ENCODE measurements at regions not wholly inside any gene's neighbourhood (a gene's known extent, or its start where the extent isn't known, plus 50 kb on each side); places are given as distances from the start of the nearest gene placed in this dataset.
A peak's percentile ranks its signal among the peaks of the same experiment; 100 is the strongest.

DNA sequence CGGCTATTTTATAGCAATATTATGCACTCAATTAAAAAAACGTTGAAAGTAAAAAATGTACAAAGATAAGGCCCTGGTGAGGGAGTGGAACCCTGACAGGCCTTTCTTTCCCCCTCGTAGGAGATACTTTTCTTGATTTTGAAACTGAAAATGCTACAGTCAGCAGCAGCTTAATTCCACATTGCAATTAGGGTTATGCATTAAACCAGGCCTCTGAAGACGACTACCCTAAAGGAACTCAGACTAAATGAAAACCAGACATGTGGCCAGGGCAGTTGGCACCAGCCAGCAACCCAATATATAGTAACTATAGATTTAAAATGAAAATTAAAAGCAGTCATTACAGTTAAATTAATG lies 463.2 kb upstream of the MAF start:
- TF ChIP-seq FOXP2 (optimal IDR thresholded peaks at IDR 0.05; ENCODE audit: control extremely low read depth, extremely low read length, insufficient read depth): no peak
- TF ChIP-seq POLR2AphosphoS5 (IDR thresholded peaks at IDR 0.05; ENCODE audit: borderline replicate concordance, low read depth, low read length): no peak
- TF ChIP-seq EZH2 (IDR thresholded peaks at IDR 0.05): no peak
- no peaks in the 10 kb centered on the region for H3K9me3 ChIP-seq (ENCODE audit: low read depth, low read length)
- peak overlapping the region; percentile 48; the same call in 1 of the 2 replicates for H3K27ac ChIP-seq
- no peaks in the 10 kb centered on the region for H3K36me3 ChIP-seq (ENCODE audit: insufficient read depth, low read length)
- no peak overlapping the region for H3K4me3 ChIP-seq
- no peak for DNase-seq (ENCODE audit: low read depth, low spot score)
- no peak overlapping the region for H3K9ac ChIP-seq (ENCODE audit: insufficient read length)

DNA sequence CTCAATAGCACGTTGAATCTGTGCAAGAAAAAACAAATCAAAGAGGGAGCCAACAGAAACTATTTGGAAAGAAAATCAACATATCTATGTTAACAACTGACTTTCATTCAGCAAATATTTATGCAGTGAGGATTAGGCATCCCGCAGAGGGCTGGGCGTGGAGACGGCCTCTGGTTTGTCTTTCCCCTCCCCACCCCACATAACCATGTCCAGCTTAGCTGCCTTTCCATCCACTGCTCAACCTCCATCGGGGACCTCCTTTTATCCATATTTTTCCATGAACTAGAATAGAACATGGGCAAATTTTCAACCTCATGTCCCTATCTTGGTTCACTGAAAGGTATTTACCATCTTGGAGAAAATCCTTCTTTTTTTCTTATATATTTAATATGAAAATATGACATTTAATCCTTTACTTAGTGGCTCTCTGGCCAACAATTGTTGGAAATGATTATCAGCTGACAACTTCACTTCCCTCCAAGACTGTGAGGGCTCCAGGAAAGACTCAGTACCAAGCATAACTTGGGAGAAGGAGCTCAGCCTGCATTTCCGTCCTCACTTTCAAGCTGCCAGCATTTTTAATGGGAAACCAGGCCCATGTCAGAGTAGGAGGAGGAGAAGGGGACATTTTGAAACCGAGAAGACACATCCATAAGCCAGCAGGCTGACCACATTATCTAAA lies 462.6 kb upstream of the MAF start:
- Histone ChIP-seq H3K36me3 (ENCODE audit: insufficient read depth, low read length) (no peaks in the 10 kb centered on the region), H3K27ac (peak overlapping the region; percentile 48; the same call in 1 of the 2 replicates), H3K9ac (ENCODE audit: insufficient read length) (no peak overlapping the region), H3K9me3 (ENCODE audit: low read depth, low read length) (no peaks in the 10 kb centered on the region), H3K4me3 (no peak overlapping the region)
- no peak for DNase-seq (ENCODE audit: low read depth, low spot score)
- TF ChIP-seq FOXP2 (optimal IDR thresholded peaks at IDR 0.05; ENCODE audit: control extremely low read depth, extremely low read length, insufficient read depth) (no peak), POLR2AphosphoS5 (IDR thresholded peaks at IDR 0.05; ENCODE audit: borderline replicate concordance, low read depth, low read length) (no peak), EZH2 (IDR thresholded peaks at IDR 0.05) (no peak)

DNA sequence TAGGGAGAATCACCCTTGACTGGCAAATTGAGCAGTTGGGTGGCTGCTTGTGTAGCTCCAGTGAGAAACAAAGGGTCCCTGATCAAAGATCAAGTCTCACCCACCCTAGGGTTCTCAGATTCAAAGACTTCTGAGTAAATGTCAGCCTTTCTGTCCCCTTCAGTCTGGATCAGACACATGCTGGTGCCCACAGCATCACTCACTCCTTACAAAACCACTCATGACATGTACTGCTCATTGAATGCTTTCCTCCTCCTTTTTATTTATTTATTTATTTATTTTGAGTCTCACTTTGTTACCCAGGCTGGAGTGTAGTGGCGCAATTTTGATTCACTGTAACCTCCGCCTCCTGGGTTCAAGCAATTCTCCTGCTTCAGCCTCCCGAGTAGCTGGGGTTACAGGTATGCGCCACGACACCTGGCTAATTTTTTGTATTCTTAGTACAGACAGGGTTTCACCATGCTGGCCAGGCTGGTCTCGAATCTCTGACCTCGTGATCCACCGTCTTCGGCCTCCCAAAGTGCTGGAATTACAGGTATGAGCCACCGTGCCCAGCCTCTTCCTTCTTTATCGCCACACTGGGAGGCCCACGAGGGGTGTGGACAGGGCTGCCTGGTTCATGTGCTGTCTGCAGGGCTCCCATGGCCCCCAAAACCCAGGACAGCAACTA lies 462.0 kb upstream of the MAF start:
- no peak overlapping the region for H3K9ac ChIP-seq (ENCODE audit: insufficient read length)
- TF ChIP-seq POLR2AphosphoS5 (IDR thresholded peaks at IDR 0.05; ENCODE audit: borderline replicate concordance, low read depth, low read length): no peak
- no peak for TF ChIP-seq FOXP2 (optimal IDR thresholded peaks at IDR 0.05; ENCODE audit: control extremely low read depth, extremely low read length, insufficient read depth)
- no peak for TF ChIP-seq EZH2 (IDR thresholded peaks at IDR 0.05)
- H3K36me3 ChIP-seq (ENCODE audit: insufficient read depth, low read length): no peaks in the 10 kb centered on the region
- H3K27ac ChIP-seq: no peak overlapping the region
- no peak for DNase-seq (ENCODE audit: low read depth, low spot score)
- no peak overlapping the region for H3K4me3 ChIP-seq
- no peaks in the 10 kb centered on the region for H3K9me3 ChIP-seq (ENCODE audit: low read depth, low read length)

DNA sequence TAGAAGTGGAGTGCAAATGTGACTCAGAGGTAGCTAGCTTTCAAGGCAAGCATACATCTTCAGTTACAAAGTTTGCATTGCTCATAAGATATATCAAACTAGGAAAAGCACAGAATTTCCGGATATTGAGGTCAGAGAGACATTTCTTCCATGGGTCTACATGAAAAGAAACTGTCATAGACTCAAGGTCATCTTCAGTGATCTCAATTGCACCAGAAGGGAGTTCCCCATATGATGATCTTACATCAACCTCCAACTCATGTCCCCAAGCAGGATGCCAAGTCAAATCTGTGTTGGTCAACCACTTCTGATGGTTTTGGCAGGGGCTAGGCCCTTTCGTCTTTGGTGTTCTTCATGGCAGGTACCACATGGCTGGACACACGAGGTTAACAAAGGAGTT lies 459.9 kb upstream of the MAF start:
- Histone ChIP-seq H3K36me3 (ENCODE audit: insufficient read depth, low read length) (no peaks in the 10 kb centered on the region), H3K9ac (ENCODE audit: insufficient read length) (no peak overlapping the region), H3K9me3 (ENCODE audit: low read depth, low read length) (no peaks in the 10 kb centered on the region), H3K4me3 (no peak overlapping the region), H3K27ac (no peak overlapping the region)
- no peak for DNase-seq (ENCODE audit: low read depth, low spot score)
- TF ChIP-seq EZH2 (IDR thresholded peaks at IDR 0.05) (no peak), POLR2AphosphoS5 (IDR thresholded peaks at IDR 0.05; ENCODE audit: borderline replicate concordance, low read depth, low read length) (no peak), FOXP2 (optimal IDR thresholded peaks at IDR 0.05; ENCODE audit: control extremely low read depth, extremely low read length, insufficient read depth) (no peak)

DNA sequence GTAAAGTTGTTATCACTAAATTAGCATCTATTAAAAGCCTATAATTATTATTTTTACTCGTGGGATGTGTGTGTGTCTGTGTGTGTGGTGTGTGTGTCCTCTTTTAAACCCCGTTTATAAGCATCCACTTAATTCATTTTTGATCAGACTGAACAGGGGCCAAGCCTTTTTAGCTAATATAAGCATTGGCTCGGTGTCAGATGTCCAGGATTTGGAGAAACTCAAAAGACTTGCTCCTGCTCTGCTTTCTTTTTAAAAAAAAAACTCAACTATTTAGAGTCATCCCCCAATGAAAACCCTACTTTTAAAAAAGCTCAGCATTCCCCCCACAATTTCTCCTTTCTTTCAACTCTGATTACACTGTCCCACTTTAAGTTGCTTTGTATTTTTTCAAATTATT lies 459.3 kb upstream of the MAF start:
- Histone ChIP-seq H3K4me3 (no peak overlapping the region), H3K27ac (no peak overlapping the region), H3K9me3 (ENCODE audit: low read depth, low read length) (no peaks in the 10 kb centered on the region), H3K9ac (ENCODE audit: insufficient read length) (no peak overlapping the region), H3K36me3 (ENCODE audit: insufficient read depth, low read length) (no peaks in the 10 kb centered on the region)
- TF ChIP-seq EZH2 (IDR thresholded peaks at IDR 0.05) (no peak), FOXP2 (optimal IDR thresholded peaks at IDR 0.05; ENCODE audit: control extremely low read depth, extremely low read length, insufficient read depth) (no peak), POLR2AphosphoS5 (IDR thresholded peaks at IDR 0.05; ENCODE audit: borderline replicate concordance, low read depth, low read length) (no peak)
- no peak for DNase-seq (ENCODE audit: low read depth, low spot score)

DNA sequence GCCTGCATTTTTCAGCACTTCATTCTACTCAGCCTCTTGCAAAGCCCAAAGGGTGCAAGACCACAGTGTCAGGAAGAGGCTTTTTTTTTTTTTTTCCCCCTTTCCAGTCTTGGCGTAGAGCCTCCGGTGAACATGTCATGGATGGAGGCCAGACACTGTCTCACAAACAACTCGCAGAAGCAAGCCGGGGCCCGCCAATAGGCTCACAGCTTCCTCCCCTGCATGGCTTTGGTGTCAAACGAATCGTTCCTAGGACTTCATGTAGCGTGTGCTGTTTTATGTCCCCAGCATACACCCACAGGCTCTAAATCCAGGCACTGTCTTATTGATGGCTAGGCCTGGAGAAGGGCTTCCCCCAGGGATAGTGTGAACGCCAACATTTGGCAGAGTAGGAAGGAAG lies 457.7 kb upstream of the MAF start:
- no peak for DNase-seq (ENCODE audit: low read depth, low spot score)
- no peak overlapping the region for H3K9ac ChIP-seq (ENCODE audit: insufficient read length)
- H3K4me3 ChIP-seq: no peak overlapping the region
- H3K9me3 ChIP-seq (ENCODE audit: low read depth, low read length): no peaks in the 10 kb centered on the region
- no peak overlapping the region for H3K27ac ChIP-seq
- no peaks in the 10 kb centered on the region for H3K36me3 ChIP-seq (ENCODE audit: insufficient read depth, low read length)
- no peak for TF ChIP-seq FOXP2 (optimal IDR thresholded peaks at IDR 0.05; ENCODE audit: control extremely low read depth, extremely low read length, insufficient read depth)
- no peak for TF ChIP-seq EZH2 (IDR thresholded peaks at IDR 0.05)
- no peak for TF ChIP-seq POLR2AphosphoS5 (IDR thresholded peaks at IDR 0.05; ENCODE audit: borderline replicate concordance, low read depth, low read length)

DNA sequence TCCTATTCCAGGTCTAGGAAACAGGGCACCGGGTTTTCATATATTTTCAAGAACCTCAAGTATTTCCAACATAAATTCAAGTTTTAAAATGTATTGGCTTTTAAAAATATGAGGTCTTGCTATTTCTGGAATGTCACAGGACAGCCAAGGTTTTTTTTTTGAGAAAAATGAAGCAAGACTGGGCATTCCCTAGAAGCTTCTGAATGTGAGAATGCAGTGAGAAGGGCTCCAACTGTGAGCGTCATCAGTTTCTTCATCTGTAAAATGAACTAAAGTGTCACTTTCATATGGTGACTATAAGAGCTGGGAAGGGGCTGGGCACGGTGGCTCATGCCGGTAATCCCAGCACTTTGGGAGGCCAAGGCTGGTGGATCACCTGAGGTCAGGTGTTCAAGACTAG lies 455.8 kb upstream of the MAF start:
- no peak overlapping the region for H3K9ac ChIP-seq (ENCODE audit: insufficient read length)
- DNase-seq (ENCODE audit: low read depth, low spot score): no peak
- TF ChIP-seq EZH2 (IDR thresholded peaks at IDR 0.05) (no peak), FOXP2 (optimal IDR thresholded peaks at IDR 0.05; ENCODE audit: control extremely low read depth, extremely low read length, insufficient read depth) (no peak), POLR2AphosphoS5 (IDR thresholded peaks at IDR 0.05; ENCODE audit: borderline replicate concordance, low read depth, low read length) (no peak)
- no peak overlapping the region for H3K27ac ChIP-seq
- no peaks in the 10 kb centered on the region for H3K36me3 ChIP-seq (ENCODE audit: insufficient read depth, low read length)
- no peaks in the 10 kb centered on the region for H3K9me3 ChIP-seq (ENCODE audit: low read depth, low read length)
- H3K4me3 ChIP-seq: no peak overlapping the region

DNA sequence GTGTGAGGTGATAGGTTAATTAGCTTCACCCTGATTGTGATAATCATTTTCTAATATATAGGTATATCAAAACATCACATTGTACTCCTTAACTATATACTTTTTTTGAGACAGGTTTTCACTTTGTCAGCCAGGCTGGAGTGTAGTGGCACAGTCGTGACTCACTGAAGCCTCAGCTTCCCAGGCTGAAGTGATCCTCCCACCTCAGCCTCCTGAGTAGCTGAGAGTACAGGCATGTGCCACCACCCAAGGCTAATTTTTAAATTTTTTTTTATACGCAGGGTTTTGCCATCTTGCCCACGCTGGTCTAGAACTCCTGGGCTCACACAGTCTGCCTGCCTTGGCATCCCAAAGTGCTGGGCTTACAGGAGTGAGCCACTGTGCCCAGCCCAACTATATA lies 455.3 kb upstream of the MAF start:
- Histone ChIP-seq H3K27ac (no peak overlapping the region), H3K9ac (ENCODE audit: insufficient read length) (no peak overlapping the region), H3K36me3 (ENCODE audit: insufficient read depth, low read length) (no peaks in the 10 kb centered on the region), H3K4me3 (no peak overlapping the region), H3K9me3 (ENCODE audit: low read depth, low read length) (no peaks in the 10 kb centered on the region)
- no peak for DNase-seq (ENCODE audit: low read depth, low spot score)
- no peak for TF ChIP-seq POLR2AphosphoS5 (IDR thresholded peaks at IDR 0.05; ENCODE audit: borderline replicate concordance, low read depth, low read length)
- TF ChIP-seq FOXP2 (optimal IDR thresholded peaks at IDR 0.05; ENCODE audit: control extremely low read depth, extremely low read length, insufficient read depth): no peak
- TF ChIP-seq EZH2 (IDR thresholded peaks at IDR 0.05): no peak
